ENCODE measurements at regions not wholly inside any gene's neighbourhood (a gene's known extent, or its start where the extent isn't known, plus 50 kb on each side); places are given as distances from the start of the nearest gene placed in this dataset.
"Not testable (repeated sequence)": the region's sequence is repeated elsewhere in the genome, so short reads cannot be mapped to it uniquely, and the experiment has no call there.

- no peak for ATAC-seq
- Histone ChIP-seq H3K36me3 (no peaks in the 10 kb centered on the region), H3K4me1 (no peaks in the 10 kb centered on the region), H3K9me3 (peaks cover 0 to 7% (median 0%) of the 10 kb centered on the region in 3 donors), H3K27me3 (no peaks in the 10 kb centered on the region), H3K4me3 (no peak overlapping the region), H3K27ac (no peak overlapping the region)
- no peak for TF ChIP-seq POLR2AphosphoS5 (IDR thresholded peaks at IDR 0.05)
- no peak for TF ChIP-seq EP300 (IDR thresholded peaks at IDR 0.05)
- TF ChIP-seq POLR2A (IDR thresholded peaks at IDR 0.05) = no peak
- TF ChIP-seq CTCF (IDR thresholded peaks at IDR 0.05) = no peak
- 73 to 87% methylated on average over 2 to 4 of the region's 7 CpGs for WGBS, 2 donors (ENCODE audit: low coverage in 1 of 2)
Observed at GRCh38 chr6:57974653-57975052, 657.2 kb downstream of the PRIM2 start.

GRCh38 chr6:57975127-57975526 lies 657.7 kb downstream of the PRIM2 start:
- H3K4me1 ChIP-seq, H3K36me3 ChIP-seq, H3K9me3 ChIP-seq, H3K27me3 ChIP-seq, H3K27ac ChIP-seq, H3K4me3 ChIP-seq, ATAC-seq: not testable (repeated sequence)
- WGBS, 2 donors (ENCODE audit: low coverage in 1 of 2) = 75 to 90% methylated on average over 1 to 9 of the region's 10 CpGs

GRCh38 chr6:57976371-57976770 lies 658.9 kb downstream of the PRIM2 start:
- not testable (repeated sequence) for H3K27me3 ChIP-seq, H3K4me1 ChIP-seq, H3K4me3 ChIP-seq, H3K27ac ChIP-seq, ATAC-seq, H3K36me3 ChIP-seq, H3K9me3 ChIP-seq
- WGBS, 2 donors (ENCODE audit: low coverage in 1 of 2) = 38 to 40% methylated on average over 1 of the region's 1 CpG

GRCh38 chr6:57983603-57984002 lies 666.2 kb downstream of the PRIM2 start:
- not testable (repeated sequence) for H3K27ac ChIP-seq, ATAC-seq, H3K27me3 ChIP-seq, H3K4me1 ChIP-seq, H3K4me3 ChIP-seq, H3K36me3 ChIP-seq, H3K9me3 ChIP-seq
- WGBS, 2 donors (ENCODE audit: low coverage in 1 of 2) = 0 to 40% methylated on average over 1 of the region's 1 CpG

- not testable (repeated sequence) for H3K4me3 ChIP-seq, H3K9me3 ChIP-seq, H3K27ac ChIP-seq, H3K4me1 ChIP-seq, H3K27me3 ChIP-seq, H3K36me3 ChIP-seq, ATAC-seq
- WGBS, 2 donors (ENCODE audit: low coverage in 1 of 2) = 0 to 34% methylated on average over 3 of the region's 3 CpGs
Observed at GRCh38 chr6:57984575-57984974, 667.1 kb downstream of the PRIM2 start.

- ATAC-seq, H3K27ac ChIP-seq, H3K27me3 ChIP-seq, H3K4me1 ChIP-seq, H3K36me3 ChIP-seq, H3K9me3 ChIP-seq, H3K4me3 ChIP-seq: not testable (repeated sequence)
- WGBS, 2 donors (ENCODE audit: low coverage in 1 of 2) = 16 to 35% methylated on average over 3 to 4 of the region's 4 CpGs
Observed at GRCh38 chr6:57985734-57986133, 668.3 kb downstream of the PRIM2 start.

- H3K27me3 ChIP-seq, ATAC-seq: not testable (repeated sequence)
- 40 to 67% methylated on average over 2 of the region's 2 CpGs for WGBS, 2 donors (ENCODE audit: low coverage in 1 of 2)
Observed at GRCh38 chr6:57986584-57986983, 669.2 kb downstream of the PRIM2 start.

GRCh38 chr6:57989520-57990080 lies 672.2 kb downstream of the PRIM2 start:
- not testable (repeated sequence) for H3K27me3 ChIP-seq, H3K9me3 ChIP-seq, H3K4me1 ChIP-seq, H3K27ac ChIP-seq, ATAC-seq, H3K36me3 ChIP-seq, H3K4me3 ChIP-seq
- 50 to 55% methylated on average over 2 of the region's 2 CpGs for WGBS, 2 donors (ENCODE audit: low coverage in 1 of 2)

More at GRCh38 chr6:57986584-57986983, 669.2 kb downstream of the PRIM2 start:
- H3K27ac ChIP-seq, H3K4me3 ChIP-seq, H3K4me1 ChIP-seq, H3K36me3 ChIP-seq, H3K9me3 ChIP-seq: not testable (repeated sequence)

- not testable (repeated sequence) for H3K4me1 ChIP-seq, ATAC-seq, H3K36me3 ChIP-seq, H3K4me3 ChIP-seq, H3K27me3 ChIP-seq, H3K27ac ChIP-seq, H3K9me3 ChIP-seq
- 50 to 61% methylated on average over 5 to 6 of the region's 6 CpGs for WGBS, 2 donors (ENCODE audit: low coverage in 1 of 2)
Observed at GRCh38 chr6:57998858-57999619, 681.6 kb downstream of the PRIM2 start.

- H3K4me3 ChIP-seq, H3K9me3 ChIP-seq, H3K27ac ChIP-seq, H3K27me3 ChIP-seq, ATAC-seq, H3K4me1 ChIP-seq, H3K36me3 ChIP-seq: not testable (repeated sequence)
- WGBS, 2 donors (ENCODE audit: low coverage in 1 of 2) = 42 to 77% methylated on average over 4 to 5 of the region's 6 CpGs
Observed at GRCh38 chr6:58000233-58000632, 682.8 kb downstream of the PRIM2 start.

- not testable (repeated sequence) for H3K27ac ChIP-seq, H3K27me3 ChIP-seq, H3K4me3 ChIP-seq, ATAC-seq, H3K36me3 ChIP-seq, H3K9me3 ChIP-seq, H3K4me1 ChIP-seq
Observed at GRCh38 chr6:58003417-58004167, 686.2 kb downstream of the PRIM2 start.

- H3K36me3 ChIP-seq, H3K9me3 ChIP-seq, H3K4me3 ChIP-seq, H3K4me1 ChIP-seq, H3K27ac ChIP-seq, ATAC-seq, H3K27me3 ChIP-seq: not testable (repeated sequence)
- 60 to 80% methylated on average over 3 to 4 of the region's 4 CpGs for WGBS, 2 donors (ENCODE audit: low coverage in 1 of 2)
Observed at GRCh38 chr6:58007334-58008000, 690.0 kb downstream of the PRIM2 start.
